ENCODE measurements at regions not wholly inside any gene's neighbourhood (a gene's known extent, or its start where the extent isn't known, plus 50 kb on each side); places are given as distances from the start of the nearest gene placed in this dataset.

GRCh38 chr18:60147323-60147722 is 225.3 kb downstream of the MC4R start:
- Histone ChIP-seq H3K14ac (ENCODE audit: low read length) (no peak overlapping the region), H3K9ac (ENCODE audit: low read depth, low read length, poor library complexity) (no peak overlapping the region), H4K91ac (ENCODE audit: low read depth, low read length, poor library complexity) (no peak overlapping the region), H3K9me3 (replicated peaks in 1 of 2; ENCODE audit: control insufficient read depth in 2 of 2, insufficient read depth in 1 of 2, low read depth in 1 of 2, low read length in 2 of 2) (no peaks in the 10 kb centered on the region), H3K27ac (replicated peaks; ENCODE audit: low read length) (no peak overlapping the region), H4K8ac (ENCODE audit: low read depth, low read length) (no peak overlapping the region), H3K18ac (ENCODE audit: low read length) (no peak overlapping the region), H3K36me3 (replicated peaks in 1 of 2; ENCODE audit: control insufficient read depth in 2 of 2, insufficient read depth in 2 of 2, low read length in 2 of 2) (no peaks in the 10 kb centered on the region), H3K79me1 (ENCODE audit: low read depth, low read length) (no peaks in the 10 kb centered on the region), H3K4ac (ENCODE audit: low read length) (no peak overlapping the region), H2BK12ac (ENCODE audit: low read length) (no peak overlapping the region), H2BK15ac (ENCODE audit: low read length) (no peak overlapping the region), H2AFZ (ENCODE audit: low read length) (no peak overlapping the region), H2BK120ac (ENCODE audit: low read depth, low read length) (no peak overlapping the region), H2BK5ac (ENCODE audit: low read length) (no peak overlapping the region), H3K4me1 (ENCODE audit: control insufficient read depth in 2 of 2, insufficient read depth in 1 of 2, low read depth in 1 of 2, low read length in 2 of 2) (no peaks in the 10 kb centered on the region), H3K27me3 (ENCODE audit: control insufficient read depth in 3 of 3, insufficient read depth in 3 of 3, low read depth in 1 of 3, low read length in 3 of 3) (no peaks in the 10 kb centered on the region), H3K4me3 (ENCODE audit: low read length in 2 of 2) (no peak overlapping the region), H3K23ac (ENCODE audit: low read depth, low read length, poor library complexity) (no peak overlapping the region), H2AK5ac (ENCODE audit: low read depth, low read length) (no peak overlapping the region), H3K4me2 (ENCODE audit: insufficient read depth, low read length, poor library complexity, severe bottlenecking) (no peak overlapping the region)
- WGBS, 2 donors (ENCODE audit: extremely low coverage in 2 of 2, insufficient read length in 2 of 2, insufficient replicate concordance in 1 of 2) = no CpG with 5 or more reads among the region's 5 CpGs
- DNase-seq (ENCODE audit: low spot score) = no peak

DNA sequence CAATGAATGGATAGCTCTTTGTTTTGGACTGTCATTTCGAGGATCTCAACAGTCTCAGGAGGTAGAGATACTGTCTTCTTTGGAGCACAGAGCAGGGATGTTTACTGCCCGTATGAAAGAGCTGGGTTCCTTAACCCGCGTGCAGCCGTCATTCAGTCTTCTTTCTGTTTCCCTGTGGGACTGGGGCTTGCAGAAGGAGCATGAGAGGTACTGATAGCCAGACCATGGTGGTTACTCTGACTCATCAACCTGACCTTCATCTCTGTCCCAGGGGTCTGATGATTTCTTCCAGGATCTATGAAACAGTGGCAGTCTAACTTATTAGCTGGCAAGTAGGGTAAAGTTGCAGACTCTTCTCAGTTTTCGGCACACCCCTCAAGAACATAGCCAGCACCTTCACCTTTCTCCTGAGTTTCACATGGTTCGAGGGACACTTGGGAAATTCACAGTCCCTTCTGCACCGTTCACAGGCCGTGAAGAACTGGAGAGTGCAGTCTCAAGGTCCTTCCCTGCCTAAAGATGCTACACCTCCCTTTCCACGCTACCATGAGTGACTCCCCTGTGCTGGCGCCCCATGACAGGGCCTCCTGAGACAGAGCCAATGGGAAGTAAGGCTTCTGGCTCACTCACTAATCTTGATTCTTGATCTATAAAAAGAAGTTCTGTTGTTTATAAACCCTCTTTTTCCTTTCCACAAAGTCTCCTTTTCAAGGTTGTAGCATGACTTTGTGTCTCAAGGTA is 226.2 kb downstream of the MC4R start:
- Histone ChIP-seq H3K14ac (ENCODE audit: low read length) (no peak overlapping the region), H2AFZ (ENCODE audit: low read length) (no peak overlapping the region), H3K4me2 (ENCODE audit: insufficient read depth, low read length, poor library complexity, severe bottlenecking) (no peak overlapping the region), H3K23ac (ENCODE audit: low read depth, low read length, poor library complexity) (no peak overlapping the region), H3K9me3 (replicated peaks in 1 of 2; ENCODE audit: control insufficient read depth in 2 of 2, insufficient read depth in 1 of 2, low read depth in 1 of 2, low read length in 2 of 2) (no peaks in the 10 kb centered on the region), H2BK15ac (ENCODE audit: low read length) (no peak overlapping the region), H3K4ac (ENCODE audit: low read length) (no peak overlapping the region), H2BK5ac (ENCODE audit: low read length) (no peak overlapping the region), H3K9ac (ENCODE audit: low read depth, low read length, poor library complexity) (no peak overlapping the region), H4K8ac (ENCODE audit: low read depth, low read length) (no peak overlapping the region), H2BK120ac (ENCODE audit: low read depth, low read length) (no peak overlapping the region), H3K79me1 (ENCODE audit: low read depth, low read length) (no peaks in the 10 kb centered on the region), H4K91ac (ENCODE audit: low read depth, low read length, poor library complexity) (no peak overlapping the region), H3K4me3 (ENCODE audit: low read length in 2 of 2) (no peak overlapping the region), H2BK12ac (ENCODE audit: low read length) (no peak overlapping the region), H3K36me3 (replicated peaks in 1 of 2; ENCODE audit: control insufficient read depth in 2 of 2, insufficient read depth in 2 of 2, low read length in 2 of 2) (no peaks in the 10 kb centered on the region), H2AK5ac (ENCODE audit: low read depth, low read length) (no peak overlapping the region), H3K4me1 (ENCODE audit: control insufficient read depth in 2 of 2, insufficient read depth in 1 of 2, low read depth in 1 of 2, low read length in 2 of 2) (no peaks in the 10 kb centered on the region), H3K27me3 (ENCODE audit: control insufficient read depth in 3 of 3, insufficient read depth in 3 of 3, low read depth in 1 of 3, low read length in 3 of 3) (no peaks in the 10 kb centered on the region), H3K18ac (ENCODE audit: low read length) (no peak overlapping the region), H3K27ac (replicated peaks; ENCODE audit: low read length) (no peak overlapping the region)
- WGBS, 2 donors (ENCODE audit: extremely low coverage in 2 of 2, insufficient read length in 2 of 2, insufficient replicate concordance in 1 of 2) = no CpG with 5 or more reads among the region's 11 CpGs
- no peak for DNase-seq (ENCODE audit: low spot score)

DNA sequence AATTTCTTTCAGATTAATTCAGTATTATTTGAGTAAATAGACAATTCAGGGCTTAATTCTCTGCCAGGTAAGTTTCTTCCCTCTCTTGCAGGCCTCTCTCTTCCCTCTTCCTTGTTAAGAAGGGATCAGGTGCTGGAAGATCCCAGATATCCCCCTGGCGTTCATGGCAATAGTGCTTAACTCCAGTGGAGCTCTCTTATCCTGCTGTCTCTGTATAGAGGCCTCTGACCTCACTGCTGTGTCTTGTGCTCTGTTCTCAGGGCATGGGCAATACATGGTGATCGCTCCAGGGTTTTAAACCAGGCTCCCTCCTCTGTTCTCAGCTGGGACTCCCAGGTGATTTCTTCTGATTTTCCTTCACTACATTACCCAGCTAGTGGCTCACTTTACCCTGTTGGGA is 226.8 kb downstream of the MC4R start:
- no peak overlapping the region for H2AFZ ChIP-seq (ENCODE audit: low read length)
- H3K4me2 ChIP-seq (ENCODE audit: insufficient read depth, low read length, poor library complexity, severe bottlenecking) = no peak overlapping the region
- H3K14ac ChIP-seq (ENCODE audit: low read length) = no peak overlapping the region
- no peaks in the 10 kb centered on the region for H3K36me3 ChIP-seq (replicated peaks in 1 of 2; ENCODE audit: control insufficient read depth in 2 of 2, insufficient read depth in 2 of 2, low read length in 2 of 2)
- no peak overlapping the region for H4K91ac ChIP-seq (ENCODE audit: low read depth, low read length, poor library complexity)
- H2BK15ac ChIP-seq (ENCODE audit: low read length) = no peak overlapping the region
- H3K4ac ChIP-seq (ENCODE audit: low read length) = no peak overlapping the region
- H3K27me3 ChIP-seq (ENCODE audit: control insufficient read depth in 3 of 3, insufficient read depth in 3 of 3, low read depth in 1 of 3, low read length in 3 of 3) = no peaks in the 10 kb centered on the region
- H3K9me3 ChIP-seq (replicated peaks in 1 of 2; ENCODE audit: control insufficient read depth in 2 of 2, insufficient read depth in 1 of 2, low read depth in 1 of 2, low read length in 2 of 2) = no peaks in the 10 kb centered on the region
- H3K27ac ChIP-seq (replicated peaks; ENCODE audit: low read length) = no peak overlapping the region
- no CpG with 5 or more reads among the region's 2 CpGs for WGBS, 2 donors (ENCODE audit: extremely low coverage in 2 of 2, insufficient read length in 2 of 2, insufficient replicate concordance in 1 of 2)
- no peak overlapping the region for H2BK12ac ChIP-seq (ENCODE audit: low read length)
- no peak overlapping the region for H3K18ac ChIP-seq (ENCODE audit: low read length)
- DNase-seq (ENCODE audit: low spot score) = no peak
- H2BK120ac ChIP-seq (ENCODE audit: low read depth, low read length) = no peak overlapping the region
- no peak overlapping the region for H3K4me3 ChIP-seq (ENCODE audit: low read length in 2 of 2)
- no peaks in the 10 kb centered on the region for H3K4me1 ChIP-seq (ENCODE audit: control insufficient read depth in 2 of 2, insufficient read depth in 1 of 2, low read depth in 1 of 2, low read length in 2 of 2)
- no peak overlapping the region for H4K8ac ChIP-seq (ENCODE audit: low read depth, low read length)
- H3K79me1 ChIP-seq (ENCODE audit: low read depth, low read length) = no peaks in the 10 kb centered on the region
- H2AK5ac ChIP-seq (ENCODE audit: low read depth, low read length) = no peak overlapping the region
- no peak overlapping the region for H2BK5ac ChIP-seq (ENCODE audit: low read length)
- no peak overlapping the region for H3K23ac ChIP-seq (ENCODE audit: low read depth, low read length, poor library complexity)
- H3K9ac ChIP-seq (ENCODE audit: low read depth, low read length, poor library complexity) = no peak overlapping the region

DNA sequence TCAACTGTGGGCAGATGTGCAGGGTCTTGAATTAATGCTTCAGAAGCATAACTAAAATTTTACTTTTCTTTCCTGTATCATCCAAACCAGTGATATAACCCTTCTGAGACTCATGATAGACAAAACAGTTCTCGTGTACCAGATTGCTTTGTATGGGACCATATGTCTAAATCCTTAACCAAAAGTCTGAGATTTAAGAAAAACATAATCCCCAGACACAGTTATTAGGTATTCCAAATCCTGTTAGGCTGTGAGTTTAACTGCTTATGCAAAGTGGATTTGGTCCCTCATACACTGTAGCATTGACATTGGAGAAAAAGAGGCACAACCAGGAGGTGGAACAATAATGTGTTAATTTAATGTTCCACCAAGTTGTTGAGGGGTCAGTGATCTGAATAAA is 235.0 kb downstream of the PMAIP1 start:
- Histone ChIP-seq H3K14ac (ENCODE audit: low read length) (no peak overlapping the region), H2BK5ac (ENCODE audit: low read length) (no peak overlapping the region), H2BK15ac (ENCODE audit: low read length) (no peak overlapping the region), H3K9ac (ENCODE audit: low read depth, low read length, poor library complexity) (no peak overlapping the region), H3K4me3 (ENCODE audit: low read length in 2 of 2) (no peak overlapping the region), H4K91ac (ENCODE audit: low read depth, low read length, poor library complexity) (no peak overlapping the region), H2BK120ac (ENCODE audit: low read depth, low read length) (no peak overlapping the region), H2AK5ac (ENCODE audit: low read depth, low read length) (no peak overlapping the region), H3K27me3 (ENCODE audit: control insufficient read depth in 3 of 3, insufficient read depth in 3 of 3, low read depth in 1 of 3, low read length in 3 of 3) (no peaks in the 10 kb centered on the region), H3K4me2 (ENCODE audit: insufficient read depth, low read length, poor library complexity, severe bottlenecking) (no peak overlapping the region), H2BK12ac (ENCODE audit: low read length) (no peak overlapping the region), H4K8ac (ENCODE audit: low read depth, low read length) (no peak overlapping the region), H3K18ac (ENCODE audit: low read length) (no peak overlapping the region), H3K4ac (ENCODE audit: low read length) (no peak overlapping the region), H3K36me3 (replicated peaks in 1 of 2; ENCODE audit: control insufficient read depth in 2 of 2, insufficient read depth in 2 of 2, low read length in 2 of 2) (no peaks in the 10 kb centered on the region), H3K23ac (ENCODE audit: low read depth, low read length, poor library complexity) (no peak overlapping the region), H3K9me3 (replicated peaks in 1 of 2; ENCODE audit: control insufficient read depth in 2 of 2, insufficient read depth in 1 of 2, low read depth in 1 of 2, low read length in 2 of 2) (no peaks in the 10 kb centered on the region), H2AFZ (ENCODE audit: low read length) (no peak overlapping the region), H3K27ac (replicated peaks; ENCODE audit: low read length) (no peak overlapping the region), H3K4me1 (ENCODE audit: control insufficient read depth in 2 of 2, insufficient read depth in 1 of 2, low read depth in 1 of 2, low read length in 2 of 2) (no peaks in the 10 kb centered on the region), H3K79me1 (ENCODE audit: low read depth, low read length) (no peaks in the 10 kb centered on the region)
- DNase-seq (ENCODE audit: low spot score) = no peak
- WGBS, 2 donors (ENCODE audit: extremely low coverage in 2 of 2, insufficient read length in 2 of 2, insufficient replicate concordance in 1 of 2) = no CpG with 5 or more reads among the region's 1 CpG

All from neuronal stem cell (in vitro differentiated cells).